ENCODE measurements at regions not wholly inside any gene's neighbourhood (a gene's known extent, or its start where the extent isn't known, plus 50 kb on each side); places are given as distances from the start of the nearest gene placed in this dataset.

DNA sequence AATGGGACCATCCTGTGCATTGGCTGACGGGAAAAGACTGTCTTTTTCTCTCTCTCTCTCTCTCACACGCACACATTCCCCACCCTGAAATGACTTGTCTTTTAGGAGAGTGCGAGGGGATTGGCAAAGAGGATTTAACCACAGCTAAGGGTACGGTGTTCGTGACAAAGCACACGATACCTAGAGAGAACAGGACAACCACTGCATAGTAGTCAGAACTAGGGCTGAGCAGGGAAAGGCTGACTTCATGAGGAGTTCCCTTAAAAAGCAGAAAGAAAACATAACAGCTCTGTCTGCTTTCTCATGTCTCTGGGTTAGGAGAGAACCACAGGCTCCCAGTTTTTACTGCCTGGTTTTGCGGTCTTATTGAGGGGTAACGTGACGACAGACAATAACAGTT lies 742.8 kb upstream of the SOX9 start:
- DNase-seq: no peak

DNA sequence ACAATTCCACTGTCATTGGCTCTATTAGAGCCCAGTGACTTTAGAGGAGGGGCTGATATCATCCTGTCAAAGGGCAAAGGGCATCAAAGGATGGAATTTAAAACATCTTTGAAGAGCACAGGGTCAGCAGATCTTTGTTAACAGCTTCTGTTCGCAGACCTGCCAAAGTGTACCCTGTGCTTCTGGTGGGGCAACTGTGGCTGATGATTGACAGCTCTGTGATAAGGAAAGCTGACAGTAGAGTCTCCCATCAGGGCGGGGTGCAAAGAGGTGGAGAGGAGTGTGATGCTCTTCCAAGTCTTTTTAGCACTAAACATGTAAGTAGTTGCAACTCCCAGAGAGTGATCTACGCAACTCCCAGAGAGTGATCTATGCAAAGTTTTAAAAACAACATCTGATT lies 742.1 kb upstream of the SOX9 start:
- DNase-seq: no peak

DNA sequence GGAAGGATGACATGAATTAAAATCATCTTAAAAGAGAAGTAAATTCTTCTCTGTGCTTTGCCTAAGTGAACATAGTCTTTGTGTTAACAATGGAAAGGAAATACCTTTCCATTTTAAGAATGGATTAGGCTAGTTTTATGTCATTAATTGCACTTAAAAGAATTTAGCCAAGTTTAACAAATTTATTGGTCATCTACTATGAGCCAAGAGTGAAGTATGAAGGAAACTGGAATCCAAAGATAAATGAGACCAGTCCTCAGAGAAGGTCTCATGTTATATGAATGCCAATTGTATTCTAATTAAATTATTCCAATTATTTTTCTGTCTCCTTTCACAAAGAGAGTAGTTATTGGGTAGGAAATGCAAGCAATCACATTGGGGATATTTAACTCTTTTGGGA lies 741.3 kb upstream of the SOX9 start:
- no peak for DNase-seq

DNA sequence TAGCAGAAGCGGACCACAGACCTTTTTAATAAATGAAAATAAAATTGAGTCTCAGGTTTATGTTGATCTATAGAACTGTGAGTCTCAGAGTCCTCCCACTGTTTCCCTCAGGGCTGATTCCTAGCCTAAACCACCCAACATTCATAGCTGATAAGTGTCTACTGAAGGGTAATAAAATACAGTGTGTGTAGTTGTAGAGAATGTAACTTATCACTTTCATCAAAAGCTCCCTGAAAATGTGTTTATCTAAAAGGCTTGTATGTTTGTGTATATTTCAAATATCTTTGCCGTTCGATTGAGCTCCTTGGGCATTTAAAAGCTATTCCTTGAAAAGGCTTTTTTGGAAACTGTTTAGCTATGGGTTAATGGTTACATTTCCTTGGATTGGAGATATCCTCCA lies 740.3 kb upstream of the SOX9 start:
- DNase-seq: no peak

DNA sequence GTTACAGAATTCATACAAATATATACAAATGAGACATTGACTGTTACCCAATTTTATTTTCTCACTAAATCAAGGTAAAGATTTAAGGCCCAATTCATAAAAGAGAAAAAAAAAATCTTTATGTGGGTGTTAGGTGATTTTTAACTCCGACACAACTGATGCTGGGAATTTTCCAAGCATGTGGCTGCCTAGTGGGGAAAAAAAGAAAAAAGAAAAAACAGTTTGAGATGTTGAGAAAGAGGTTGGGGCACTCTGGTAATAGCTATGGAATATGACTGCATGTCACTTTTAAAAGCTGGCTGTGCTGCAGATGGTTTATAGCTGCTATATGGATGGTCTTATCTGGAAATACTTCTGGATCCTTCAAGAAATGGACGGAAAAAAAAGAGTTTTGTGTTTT lies 739.9 kb upstream of the SOX9 start:
- DNase-seq: no peak

DNA sequence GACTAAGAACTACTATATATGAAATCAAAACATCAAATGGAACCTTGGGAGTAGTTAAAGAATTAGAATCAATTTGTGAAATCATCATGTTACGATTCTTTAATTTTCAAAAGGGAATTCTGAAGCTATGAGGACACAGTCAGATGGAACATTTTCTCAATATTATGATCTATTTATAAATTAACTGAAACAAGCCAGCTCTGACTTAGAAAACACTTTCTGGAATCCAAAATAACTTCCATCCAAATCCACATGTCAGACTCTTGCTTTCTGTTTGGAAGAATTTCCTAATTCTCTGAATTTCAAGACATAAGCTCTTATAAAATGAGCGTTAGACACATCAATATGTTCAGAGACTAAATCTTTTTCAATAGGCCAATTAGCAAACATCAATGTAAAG lies 737.7 kb upstream of the SOX9 start:
- no peak for DNase-seq

DNA sequence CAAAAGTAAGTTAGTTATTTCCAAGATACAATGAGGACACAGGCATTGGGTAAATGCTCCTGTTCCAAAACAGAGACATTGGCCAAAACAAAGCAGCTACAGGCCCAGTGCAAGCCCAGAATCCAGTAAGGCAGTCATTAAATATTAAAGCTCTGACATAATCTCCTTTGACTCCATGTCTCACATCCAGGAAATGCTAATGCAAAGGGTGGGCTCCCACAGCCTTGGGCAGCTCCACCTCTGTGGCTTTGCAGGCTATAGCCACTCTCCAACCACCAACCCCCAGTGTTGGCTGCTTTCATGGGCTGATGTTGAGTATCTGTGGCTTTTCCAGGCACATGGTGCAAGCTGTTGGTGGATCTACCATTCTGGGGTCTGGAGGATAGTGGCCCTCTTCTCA lies 733.4 kb upstream of the SOX9 start:
- no peak for DNase-seq

DNA sequence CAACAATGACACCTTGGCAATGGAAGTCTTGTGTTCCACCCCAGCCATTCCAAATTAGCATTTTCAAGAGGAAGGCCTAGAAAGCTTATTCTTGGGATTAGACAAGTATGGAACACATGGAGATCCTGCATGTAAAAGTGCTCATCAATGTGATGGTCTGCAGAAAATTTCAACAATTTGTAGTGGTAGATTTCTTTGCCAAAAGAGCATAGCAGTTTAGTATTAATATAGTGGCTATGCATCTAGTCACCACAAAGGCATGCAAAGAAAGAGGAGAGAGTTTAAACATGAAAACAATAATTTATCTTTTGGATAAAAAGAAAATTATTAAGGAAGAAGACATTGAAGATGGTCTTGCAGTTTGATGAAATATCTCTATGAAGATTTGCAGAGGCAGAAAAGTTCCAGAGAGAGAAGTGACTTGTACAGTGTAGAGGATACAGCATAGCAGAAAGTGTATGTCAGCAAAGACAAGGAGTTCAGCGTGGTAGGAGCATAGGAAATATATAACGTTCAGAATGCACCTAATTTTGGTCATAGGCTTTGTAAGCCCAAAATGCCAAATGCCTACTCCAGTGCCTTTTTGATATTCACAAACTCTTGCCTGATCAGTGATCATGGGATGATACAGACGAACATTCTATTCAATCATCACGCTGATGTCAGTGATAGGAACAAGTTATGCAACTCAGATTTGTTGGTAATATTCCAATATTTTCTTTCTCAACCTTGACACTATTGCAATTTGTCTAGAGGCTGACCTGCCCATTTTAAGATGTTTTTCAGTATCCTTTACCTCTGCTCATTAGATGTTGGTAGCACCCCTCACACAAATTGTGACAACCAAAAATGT lies 727.9 kb upstream of the SOX9 start:
- no peak for DNase-seq

DNA sequence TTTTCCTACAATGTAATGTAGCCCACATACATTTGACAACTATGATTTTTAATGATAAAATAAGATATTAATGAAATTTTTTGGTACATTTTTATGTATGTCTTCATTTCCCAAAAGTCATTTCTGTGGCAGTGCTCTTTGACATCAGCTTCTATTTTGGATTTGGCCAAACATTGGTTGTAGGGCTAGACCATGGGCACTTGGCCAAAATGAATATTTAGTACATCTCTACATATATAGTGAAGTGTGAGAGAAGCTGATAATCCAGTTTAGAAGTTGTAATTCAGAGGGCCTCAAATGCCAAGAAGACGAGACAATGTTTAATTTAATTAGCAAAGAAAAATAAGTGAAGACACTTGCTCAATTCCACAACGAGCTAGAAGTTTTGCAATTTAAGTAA lies 724.9 kb upstream of the SOX9 start:
- DNase-seq: no peak

DNA sequence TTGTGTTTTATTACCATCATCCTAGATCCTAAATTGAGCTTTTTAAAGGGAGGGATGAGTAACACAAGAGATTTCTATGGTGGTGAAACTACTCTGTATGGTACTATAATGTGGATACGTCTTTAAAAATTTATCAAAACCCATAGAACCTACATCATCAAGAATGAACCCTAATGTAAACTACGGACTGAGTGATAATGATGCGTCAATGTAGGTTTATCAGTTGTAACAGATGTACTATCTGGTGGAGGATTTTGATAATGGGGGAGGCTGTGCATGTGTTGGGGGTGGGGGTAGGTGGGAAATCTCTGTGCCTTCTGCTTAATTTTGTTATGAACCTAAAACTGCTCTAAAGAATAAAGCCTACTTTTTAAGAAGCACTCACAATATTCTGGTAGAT lies 724.1 kb upstream of the SOX9 start:
- DNase-seq: no peak

DNA sequence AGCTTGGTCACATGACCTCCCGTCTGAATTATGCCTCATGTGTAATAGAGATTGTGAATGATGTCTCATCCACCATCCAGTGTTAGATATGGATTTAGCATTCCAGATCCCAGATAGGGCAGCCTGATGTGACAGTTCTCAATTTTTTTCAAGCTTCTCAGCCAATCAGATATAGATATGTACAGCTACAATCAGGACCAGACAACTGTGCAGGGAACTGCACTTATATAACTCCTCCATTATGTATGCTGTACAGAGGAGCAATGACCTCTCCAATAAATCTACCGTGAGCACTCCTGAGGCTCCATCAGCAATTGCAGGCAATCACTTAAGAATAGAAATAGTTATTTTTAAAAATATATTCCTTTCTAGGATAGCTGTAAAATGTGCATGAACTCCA lies 722.8 kb upstream of the SOX9 start:
- no peak for DNase-seq

DNA sequence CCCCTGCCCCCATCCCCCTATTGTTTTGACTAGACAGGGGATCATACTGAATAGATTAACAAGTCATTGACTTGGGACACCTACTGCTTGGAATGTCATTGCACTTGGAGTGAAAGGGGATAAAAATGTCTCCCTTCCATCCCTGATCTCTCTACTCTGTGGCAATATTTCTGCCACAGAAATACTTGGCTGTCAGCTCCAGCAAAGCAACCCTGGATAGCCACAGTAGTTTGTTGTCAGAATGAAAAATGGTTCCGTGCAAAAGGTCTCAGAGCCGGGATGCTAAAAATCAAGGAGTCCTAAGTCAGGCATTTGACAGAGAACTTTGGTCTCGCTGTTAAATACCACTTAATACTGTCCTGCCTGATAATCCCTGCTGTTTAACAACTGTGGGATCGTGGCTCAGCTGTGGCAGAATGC lies 722.0 kb upstream of the SOX9 start:
- no peak for DNase-seq

DNA sequence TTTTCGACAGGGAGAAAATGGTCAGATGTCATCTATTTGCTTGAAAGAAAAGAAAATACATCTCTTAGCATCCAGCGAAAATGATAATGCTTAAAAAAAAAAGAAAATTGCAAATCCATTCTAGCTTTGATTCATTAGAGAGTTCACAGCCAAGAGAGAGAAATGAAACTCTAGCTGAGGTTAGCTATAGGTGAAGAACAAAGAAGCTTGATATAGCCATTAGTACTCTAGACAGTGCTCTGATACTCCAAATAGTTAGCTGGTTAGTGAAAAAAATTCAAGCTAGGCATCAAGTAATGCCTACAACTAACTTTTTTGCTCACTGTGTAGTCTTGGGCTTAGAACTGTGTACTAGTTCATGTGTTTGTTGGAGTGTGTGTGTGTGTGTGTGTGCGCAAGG lies 721.6 kb upstream of the SOX9 start:
- DNase-seq: no peak

DNA sequence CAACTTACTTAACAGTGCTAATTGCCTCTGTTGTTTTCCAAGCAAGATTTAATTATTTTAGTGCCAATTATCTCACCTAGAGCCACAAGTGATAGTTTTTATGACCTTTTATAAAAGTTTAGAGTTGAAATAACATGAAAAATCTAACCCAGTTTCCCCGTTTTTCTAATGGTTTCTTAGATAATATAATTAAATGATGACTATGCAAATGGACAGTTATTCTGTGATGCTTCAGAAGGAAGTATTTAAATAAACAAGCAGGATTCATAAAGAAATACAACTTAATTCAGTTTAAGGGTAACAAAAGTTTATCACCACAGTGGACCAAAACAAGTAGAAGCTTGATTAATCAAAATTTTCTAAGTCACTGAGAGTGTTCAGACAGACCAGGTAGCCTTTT lies 721.2 kb upstream of the SOX9 start:
- no peak for DNase-seq

DNA sequence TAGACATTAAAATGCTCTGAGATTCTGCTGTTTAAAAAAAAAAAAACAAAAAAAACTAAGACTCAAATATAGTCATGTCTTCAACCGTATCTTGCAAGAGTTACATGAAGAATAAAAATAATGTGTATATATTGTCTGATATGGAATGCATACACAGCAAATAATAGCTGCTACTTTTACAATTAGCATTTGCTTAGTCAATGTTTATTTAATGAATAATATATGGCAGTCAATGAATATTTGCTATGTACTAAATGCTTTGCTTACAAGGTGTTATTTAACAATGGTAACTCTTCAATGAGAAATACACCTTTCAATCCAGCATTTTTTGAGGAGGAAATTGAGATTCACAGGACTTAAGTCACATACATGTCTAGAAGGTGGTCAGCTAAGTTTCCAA lies 718.8 kb upstream of the SOX9 start:
- no peak for DNase-seq

DNA sequence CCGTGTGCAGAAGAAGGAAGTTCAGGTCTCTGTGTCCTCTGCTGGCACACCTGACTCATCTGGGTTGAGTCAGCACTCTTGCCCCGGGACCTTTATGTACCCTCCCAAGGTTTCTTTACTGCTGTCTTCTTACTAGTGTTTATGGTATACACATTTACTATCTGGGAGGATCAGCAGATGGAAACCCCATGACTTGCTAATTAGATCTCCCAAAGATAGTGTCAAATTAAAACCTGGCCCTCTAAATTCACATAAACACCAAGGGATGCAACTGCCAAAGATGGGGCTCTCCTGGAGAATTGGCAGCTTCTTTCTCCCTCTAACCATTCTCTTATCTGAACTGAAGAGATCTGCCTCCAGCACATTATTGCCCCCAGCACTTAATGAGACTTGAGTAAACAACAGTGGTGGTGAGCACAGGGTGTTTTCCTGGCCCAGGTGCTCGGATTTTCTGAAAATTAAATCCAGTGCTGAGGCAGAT lies 718.1 kb upstream of the SOX9 start:
- no peak for DNase-seq

DNA sequence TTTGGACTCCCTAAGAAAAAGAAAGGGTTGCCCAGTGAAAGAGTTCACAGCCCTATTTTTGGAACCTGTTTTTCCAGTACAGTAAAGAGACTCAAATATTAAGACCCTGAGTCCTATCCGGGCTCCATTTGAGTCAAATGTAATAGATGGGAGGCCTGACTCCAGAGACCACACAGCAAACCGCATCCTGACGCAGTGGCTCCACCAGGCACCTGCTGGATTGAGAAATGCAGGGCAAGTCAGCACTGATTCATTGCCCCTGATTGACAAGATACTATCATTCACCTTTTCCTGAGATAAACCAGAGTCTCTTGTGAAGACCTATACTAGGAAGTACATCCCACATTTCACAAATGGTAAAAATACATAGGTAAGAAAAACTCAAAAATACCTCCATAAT lies 715.7 kb upstream of the SOX9 start:
- DNase-seq: no peak

DNA sequence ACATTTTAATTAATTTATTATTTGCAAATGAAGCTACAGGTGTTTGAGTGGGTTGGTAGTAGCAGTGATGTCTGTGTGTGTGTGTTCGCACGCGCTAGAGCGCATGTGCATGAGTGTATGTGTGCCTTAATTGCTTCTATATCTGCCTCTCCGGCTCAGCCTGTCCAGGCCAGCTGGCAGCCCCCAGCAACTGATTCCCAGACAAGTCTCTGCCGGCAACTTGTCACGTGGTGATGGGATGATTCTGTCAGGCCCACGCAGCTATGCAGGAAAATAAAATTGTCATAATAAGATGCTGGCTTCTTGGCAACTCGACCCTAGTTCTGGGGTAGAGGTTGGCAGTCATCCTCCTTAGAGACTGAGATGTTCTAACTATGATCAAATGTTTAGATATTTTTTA lies 712.8 kb upstream of the SOX9 start:
- no peak for DNase-seq

DNA sequence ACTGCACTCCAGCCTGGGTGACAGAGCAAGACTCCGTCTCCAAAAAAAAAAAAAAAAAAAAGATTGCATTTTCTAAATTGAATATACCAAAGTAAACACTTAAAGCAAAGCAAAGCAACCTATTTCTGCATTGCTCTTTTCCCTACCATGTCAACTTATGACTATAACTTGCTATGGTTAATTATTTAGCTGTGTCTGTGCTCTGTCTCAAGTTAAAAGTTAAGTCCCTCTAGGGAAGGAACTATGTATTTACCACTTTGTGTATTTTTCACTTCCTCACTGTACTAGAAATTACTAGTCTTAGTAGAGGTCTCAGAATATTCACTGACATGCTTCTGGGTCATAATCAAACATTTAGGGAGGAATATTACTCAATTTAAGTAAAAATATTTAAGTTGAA lies 711.7 kb upstream of the SOX9 start:
- no peak for DNase-seq

DNA sequence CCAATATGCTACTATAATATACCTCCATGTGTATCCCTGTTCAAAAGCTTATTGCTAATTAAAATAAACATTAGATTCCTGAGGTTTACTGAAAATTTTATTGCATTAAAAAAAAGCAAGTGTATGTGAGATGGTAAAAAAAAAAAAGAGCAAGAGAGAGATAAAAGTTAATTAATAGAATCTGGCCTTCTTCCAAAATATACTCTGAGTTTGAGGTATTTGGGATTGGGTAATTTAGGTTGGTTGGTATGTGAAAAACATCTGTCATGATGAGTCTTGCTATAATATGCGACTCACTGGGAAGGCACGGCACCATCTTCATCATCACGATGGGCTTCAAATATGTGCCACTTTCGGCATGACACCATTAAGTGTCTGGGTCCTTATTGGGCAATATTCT lies 711.1 kb upstream of the SOX9 start:
- no peak for DNase-seq

DNA sequence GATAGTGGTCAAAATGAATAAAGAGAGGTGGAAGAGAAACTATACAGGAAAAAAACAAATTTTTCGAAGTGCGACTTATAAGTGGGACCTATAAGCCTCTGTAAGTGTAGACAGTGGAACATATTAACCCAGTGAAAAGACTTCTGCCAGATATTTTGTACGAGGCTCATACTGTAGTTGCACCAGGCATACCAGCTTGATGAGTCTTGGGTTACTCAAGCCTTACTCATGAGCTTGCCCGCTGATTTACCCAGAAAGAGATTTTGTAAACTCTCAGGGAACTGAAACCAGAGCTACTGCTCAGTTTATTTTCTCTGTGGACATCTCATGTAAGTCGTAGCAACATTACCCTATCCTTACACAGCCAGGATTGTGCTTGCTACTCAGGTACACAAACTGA lies 708.0 kb upstream of the SOX9 start:
- no peak for DNase-seq

DNA sequence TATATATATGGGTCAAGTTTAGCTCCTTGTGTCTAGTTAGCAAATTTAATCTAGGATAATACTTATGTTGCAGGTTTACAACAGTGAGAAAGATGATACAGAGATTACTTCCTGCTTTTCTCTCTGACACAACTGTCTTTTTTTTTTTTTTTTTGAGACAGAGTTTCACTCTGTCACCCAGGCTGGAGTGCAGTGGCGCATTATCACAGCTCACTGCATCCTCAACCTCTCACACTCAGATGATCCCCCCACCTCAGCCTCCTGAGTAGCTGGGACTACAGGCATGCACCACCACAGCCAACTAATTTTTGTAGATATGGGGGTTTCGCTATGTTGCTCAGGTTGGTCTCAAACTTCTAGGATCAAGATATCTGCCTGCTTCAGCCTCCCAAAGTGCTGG lies 706.9 kb upstream of the SOX9 start:
- no peak for DNase-seq

DNA sequence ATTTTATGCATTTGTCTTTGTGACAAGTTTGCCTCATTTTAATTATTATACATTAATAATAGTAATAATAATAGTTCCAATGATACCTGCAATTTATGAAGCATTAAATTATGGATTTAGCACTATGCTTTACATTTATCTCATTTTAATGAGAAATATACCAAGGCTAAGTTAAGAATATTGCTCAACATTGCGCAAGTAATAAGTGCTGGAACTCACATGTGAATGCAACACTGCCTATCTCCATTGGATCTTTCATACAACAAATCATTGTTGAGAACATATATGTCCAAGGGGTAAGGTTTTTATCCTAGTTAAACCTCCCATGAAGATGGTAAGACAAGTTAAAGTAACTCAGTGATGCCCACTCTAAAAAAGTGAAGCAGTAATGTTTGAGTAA lies 703.7 kb upstream of the SOX9 start:
- no peak for DNase-seq

DNA sequence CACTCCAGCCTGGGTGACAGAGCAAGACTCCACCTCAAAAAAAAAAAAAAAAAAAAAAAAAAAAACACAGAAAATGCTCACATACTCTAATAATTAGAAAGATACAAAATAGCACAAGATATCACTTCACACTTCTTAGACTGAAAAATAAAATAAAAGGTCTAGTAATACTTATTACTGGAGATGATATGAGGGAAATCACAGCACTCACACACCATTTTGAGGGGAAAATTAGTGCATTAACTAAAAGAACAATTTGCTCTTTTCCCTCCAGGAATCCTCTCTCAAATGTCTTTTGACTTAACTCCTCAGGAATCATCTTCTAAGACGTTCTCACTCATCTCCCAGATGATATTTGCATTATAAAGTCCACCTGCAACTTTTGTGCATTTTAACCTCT lies 697.9 kb upstream of the SOX9 start:
- DNase-seq: no peak

DNA sequence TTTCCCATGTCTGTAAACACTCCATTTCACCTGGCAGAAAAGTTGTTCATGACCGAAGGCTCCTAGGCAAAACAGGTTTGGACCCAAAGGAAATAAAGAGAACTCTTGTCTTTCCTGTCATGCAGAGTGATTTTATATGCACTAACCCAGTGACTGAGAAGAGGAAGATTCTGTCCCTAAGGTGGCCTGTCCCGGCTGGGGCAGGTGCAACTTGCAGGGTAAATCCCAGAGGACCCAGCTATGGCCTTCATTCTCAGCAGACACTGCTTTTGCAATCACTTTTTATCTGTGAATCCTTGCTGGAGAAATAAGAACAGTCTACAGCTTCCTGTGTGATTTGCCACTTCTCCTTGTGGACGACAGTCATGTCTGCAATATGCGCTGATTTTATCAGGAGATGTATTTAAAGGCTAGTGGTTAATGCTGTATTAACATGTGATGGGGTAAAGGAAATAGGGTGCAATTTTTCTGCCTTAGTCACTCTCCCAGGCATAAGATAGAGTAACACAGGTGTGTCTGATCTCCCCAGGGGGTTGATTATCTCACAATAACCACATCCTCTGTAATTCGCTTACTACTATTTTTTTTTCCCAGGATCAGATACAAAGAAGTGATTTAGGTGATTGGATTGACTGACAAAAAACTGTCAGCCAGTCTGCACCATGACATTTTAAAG lies 696.8 kb upstream of the SOX9 start:
- DNase-seq: no peak

Measured in activated naive CD4-positive, alpha-beta T cell treated with anti-CD3 and anti-CD28 coated beads, Interleukin-2, amount 50 U/mL, for 16 hours (primary cell).